Ovary (tissue), 3 donors: ENCODE measurements at regions not wholly inside any gene's neighbourhood (a gene's known extent, or its start where the extent isn't known, plus 50 kb on each side); places are given as distances from the start of the nearest gene placed in this dataset.

Source experiments
- CTCF ChIP-seq, 3 donors: fragments of 450-650 bp in 2 of 3; fragments of 200-600 bp in 1 of 3; IDR thresholded peaks; one replicate each; pipeline versions ENCODE4 v1.5.1 to v1.8.0; 2016 to 2022; ENCODE audit warnings: antibody characterized with exemption in 3 of 3, mild to moderate bottlenecking in 1 of 3
- POLR2A ChIP-seq: fragments of 450-650 bp; IDR thresholded peaks from one replicate; pipeline ENCODE4 v1.6.1; 2017; ENCODE audit warnings: antibody characterized with exemption, mild to moderate bottlenecking, moderate library complexity
- donor health status: DM: no; HTN: no; CAD: no.

- TF ChIP-seq CTCF (IDR thresholded peaks at IDR 0.05) (no peak), POLR2A (no peak)
These were observed 223.6 kb upstream of the CTNNB1 start for GRCh38 chr3:40975711-40976121.
